ES-I3 (cell line): ENCODE measurements at regions not wholly inside any gene's neighbourhood (a gene's known extent, or its start where the extent isn't known, plus 50 kb on each side); places are given as distances from the start of the nearest gene placed in this dataset.
A peak's percentile ranks its signal among the peaks of the same experiment; 100 is the strongest.

Experiments used
- H3K36me3 ChIP-seq: 2 replicates; pipeline ENCODE4 v1.6.1; 2013; ENCODE audit warnings: mild to moderate bottlenecking, low read length, control low read depth, moderate library complexity; ENCODE audit not compliant: insufficient read depth
- H3K4me1 ChIP-seq: 2 replicates; pipeline ENCODE4 v1.6.1; 2013; ENCODE audit warnings: mild to moderate bottlenecking, control low read depth, low read length; ENCODE audit not compliant: insufficient read depth
- H3K9ac ChIP-seq: 2 replicates; pipeline ENCODE4 v1.6.1; 2013; ENCODE audit warnings: low read depth, mild to moderate bottlenecking, low read length, moderate library complexity
- H3K9me3 ChIP-seq: 2 replicates; pipeline ENCODE4 v1.6.1; 2013; ENCODE audit warnings: mild to moderate bottlenecking, low read length, moderate library complexity; ENCODE audit not compliant: control insufficient read depth, insufficient read depth

- Histone ChIP-seq H3K4me1 (peaks cover 9% of the 10 kb centered on the region), H3K9me3 (no peaks in the 10 kb centered on the region), H3K36me3 (peaks cover 3% of the 10 kb centered on the region; the same call in 1 of the 2 replicates), H3K9ac (no peak overlapping the region)
Observed at GRCh38 chr6:21679761-21680265, 86.3 kb downstream of the SOX4 start.

GRCh38 chr6:21680611-21681010 is 87.1 kb downstream of the SOX4 start:
- Histone ChIP-seq H3K36me3 (peaks cover 8% of the 10 kb centered on the region; the same call in 1 of the 2 replicates), H3K9ac (no peak overlapping the region), H3K4me1 (peaks cover 9% of the 10 kb centered on the region)

GRCh38 chr6:21690489-21690888 is 96.9 kb downstream of the SOX4 start:
- Histone ChIP-seq H3K36me3 (peaks cover 15% of the 10 kb centered on the region), H3K4me1 (peaks cover 19% of the 10 kb centered on the region), H3K9me3 (peaks cover 8% of the 10 kb centered on the region; the same call in 1 of the 2 replicates), H3K9ac (no peak overlapping the region)

More at GRCh38 chr6:21680611-21681010, 87.1 kb downstream of the SOX4 start:
- H3K9me3 ChIP-seq, result no peaks in the 10 kb centered on the region; the same call in 1 of the 2 replicates

GRCh38 chr6:21691685-21692346 is 98.3 kb downstream of the SOX4 start:
- peaks cover 13% of the 10 kb centered on the region for H3K36me3 ChIP-seq
- peaks cover 19% of the 10 kb centered on the region for H3K4me1 ChIP-seq
- H3K9me3 ChIP-seq, result peaks cover 8% of the 10 kb centered on the region; the same call in 1 of the 2 replicates
- H3K9ac ChIP-seq, result 0 out of 2 replicates have a peak overlapping the region, but pooled peaks have one; percentile 0

- H3K9ac ChIP-seq, result no peak overlapping the region
- H3K4me1 ChIP-seq, result peaks cover 19% of the 10 kb centered on the region
- H3K9me3 ChIP-seq, result peaks cover 4% of the 10 kb centered on the region; the same call in 1 of the 2 replicates
- peaks cover 9% of the 10 kb centered on the region for H3K36me3 ChIP-seq
Observed at GRCh38 chr6:21692721-21693120, 99.2 kb downstream of the SOX4 start.

GRCh38 chr6:21694168-21694567 is 100.6 kb downstream of the SOX4 start:
- Histone ChIP-seq H3K36me3 (0 out of 2 replicates have a peak, but pooled peaks cover 3% of the 10 kb centered on the region), H3K9ac (no peak overlapping the region), H3K4me1 (peaks cover 19% of the 10 kb centered on the region), H3K9me3 (no peaks in the 10 kb centered on the region)

GRCh38 chr6:21707524-21708319 is 114.2 kb downstream of the SOX4 start:
- H3K36me3 ChIP-seq, result no peaks in the 10 kb centered on the region
- peaks cover 3% of the 10 kb centered on the region for H3K9me3 ChIP-seq
- no peak overlapping the region for H3K9ac ChIP-seq
- H3K4me1 ChIP-seq, result peaks cover 25% of the 10 kb centered on the region

- Histone ChIP-seq H3K36me3 (no peaks in the 10 kb centered on the region), H3K9ac (no peak overlapping the region), H3K4me1 (peaks cover 25% of the 10 kb centered on the region), H3K9me3 (peaks cover 3% of the 10 kb centered on the region)
Observed at GRCh38 chr6:21708320-21708580, 114.7 kb downstream of the SOX4 start.

- Histone ChIP-seq H3K36me3 (no peaks in the 10 kb centered on the region), H3K9me3 (peaks cover 3% of the 10 kb centered on the region), H3K4me1 (peaks cover 29% of the 10 kb centered on the region), H3K9ac (no peak overlapping the region)
Observed at GRCh38 chr6:21710216-21710615, 116.7 kb downstream of the SOX4 start.

- H3K9ac ChIP-seq, result no peak overlapping the region
- peaks cover under 1% of the 10 kb centered on the region for H3K9me3 ChIP-seq
- no peaks in the 10 kb centered on the region for H3K36me3 ChIP-seq
- peaks cover 33% of the 10 kb centered on the region for H3K4me1 ChIP-seq
Observed at GRCh38 chr6:21710908-21711627, 117.5 kb downstream of the SOX4 start.

- Histone ChIP-seq H3K9me3 (no peaks in the 10 kb centered on the region), H3K4me1 (peaks cover 33% of the 10 kb centered on the region), H3K36me3 (no peaks in the 10 kb centered on the region), H3K9ac (no peak overlapping the region)
Observed at GRCh38 chr6:21712213-21712612, 118.7 kb downstream of the SOX4 start.

GRCh38 chr6:21713481-21713880 is 119.9 kb downstream of the SOX4 start:
- H3K9me3 ChIP-seq, result no peaks in the 10 kb centered on the region
- H3K4me1 ChIP-seq, result peaks cover 33% of the 10 kb centered on the region
- H3K9ac ChIP-seq, result no peak overlapping the region
- no peaks in the 10 kb centered on the region for H3K36me3 ChIP-seq

GRCh38 chr6:21715180-21715579 is 121.6 kb downstream of the SOX4 start:
- Histone ChIP-seq H3K9me3 (no peaks in the 10 kb centered on the region), H3K36me3 (no peaks in the 10 kb centered on the region), H3K4me1 (peaks cover 31% of the 10 kb centered on the region), H3K9ac (no peak overlapping the region; the same call in 1 of the 2 replicates)

GRCh38 chr6:21722510-21722909 is 129.0 kb downstream of the SOX4 start:
- no peak overlapping the region for H3K9ac ChIP-seq
- H3K9me3 ChIP-seq, result no peaks in the 10 kb centered on the region
- H3K4me1 ChIP-seq, result peaks cover 15% of the 10 kb centered on the region
- no peaks in the 10 kb centered on the region for H3K36me3 ChIP-seq
